GM15510 (cell line): ENCODE measurements at regions not wholly inside any gene's neighbourhood (a gene's known extent, or its start where the extent isn't known, plus 50 kb on each side); places are given as distances from the start of the nearest gene placed in this dataset.

ENCODE experiments used
- POLR2A ChIP-seq: IDR thresholded peaks from 3 replicates; pipeline ENCODE4 v1.6.1; 2011; ENCODE audit warnings: borderline replicate concordance; ENCODE audit not compliant: insufficient read length; ENCODE audit errors: extremely low read depth

- no peak for TF ChIP-seq POLR2A
Measured at GRCh38 chr6:25105070-25105925, 169.5 kb upstream of the RIPOR2 start.

- TF ChIP-seq POLR2A, result no peak
Measured at GRCh38 chr6:25107218-25107617, 171.5 kb upstream of the RIPOR2 start.

- no peak for TF ChIP-seq POLR2A
Measured at GRCh38 chr6:25111782-25112181, 167.4 kb upstream of the CARMIL1 start.

GRCh38 chr6:25112322-25112773, 166.8 kb upstream of the CARMIL1 start:
- TF ChIP-seq POLR2A, result no peak

- no peak for TF ChIP-seq POLR2A
Measured at GRCh38 chr6:25113436-25113835, 165.7 kb upstream of the CARMIL1 start.

- no peak for TF ChIP-seq POLR2A
Measured at GRCh38 chr6:25118038-25118437, 161.1 kb upstream of the CARMIL1 start.

- TF ChIP-seq POLR2A, result no peak
Measured at GRCh38 chr6:25121186-25121585, 158.0 kb upstream of the CARMIL1 start.

GRCh38 chr6:25122001-25122400, 157.2 kb upstream of the CARMIL1 start:
- TF ChIP-seq POLR2A, result no peak

GRCh38 chr6:25122622-25123237, 156.4 kb upstream of the CARMIL1 start:
- TF ChIP-seq POLR2A, result no peak

GRCh38 chr6:25124216-25124715, 154.9 kb upstream of the CARMIL1 start:
- TF ChIP-seq POLR2A, result no peak

- no peak for TF ChIP-seq POLR2A
Measured at GRCh38 chr6:25125736-25126135, 153.4 kb upstream of the CARMIL1 start.

GRCh38 chr6:25127076-25127837, 151.9 kb upstream of the CARMIL1 start:
- no peak for TF ChIP-seq POLR2A

- no peak for TF ChIP-seq POLR2A
Measured at GRCh38 chr6:25130518-25130917, 148.7 kb upstream of the CARMIL1 start.

- TF ChIP-seq POLR2A, result no peak
Measured at GRCh38 chr6:25132934-25133333, 146.2 kb upstream of the CARMIL1 start.

GRCh38 chr6:25133568-25133967, 145.6 kb upstream of the CARMIL1 start:
- TF ChIP-seq POLR2A, result no peak
